ENCODE measurements at regions not wholly inside any gene's neighbourhood (a gene's known extent, or its start where the extent isn't known, plus 50 kb on each side); places are given as distances from the start of the nearest gene placed in this dataset.

GRCh38 chr15:70475407-70475781 is 288.0 kb downstream of the UACA start:
- Histone ChIP-seq H3K27me3 (replicated peaks; ENCODE audit: control insufficient read depth, insufficient read depth, low read length) (no peaks in the 10 kb centered on the region), H3K9ac (ENCODE audit: low read length) (peak overlapping the region; percentile 51), H3K4me3 (ENCODE audit: low read length) (peak overlapping the region; percentile 64), H3K4me1 (ENCODE audit: control insufficient read depth, insufficient read depth, low read length) (peaks cover 39% of the 10 kb centered on the region), H3K9me3 (ENCODE audit: control insufficient read depth, low read length) (no peaks in the 10 kb centered on the region), H3K36me3 (ENCODE audit: control insufficient read depth, insufficient read depth, low read length, severe bottlenecking) (no peaks in the 10 kb centered on the region)
- DNase-seq (ENCODE audit: low read depth) = no peak

GRCh38 chr15:70474471-70475406 is 288.6 kb downstream of the UACA start:
- Histone ChIP-seq H3K4me1 (ENCODE audit: control insufficient read depth, insufficient read depth, low read length) (peaks cover 35% of the 10 kb centered on the region), H3K27me3 (replicated peaks; ENCODE audit: control insufficient read depth, insufficient read depth, low read length) (no peaks in the 10 kb centered on the region), H3K4me3 (ENCODE audit: low read length) (peak overlapping the region; percentile 64), H3K9me3 (ENCODE audit: control insufficient read depth, low read length) (no peaks in the 10 kb centered on the region), H3K9ac (ENCODE audit: low read length) (peak overlapping the region; percentile 51), H3K36me3 (ENCODE audit: control insufficient read depth, insufficient read depth, low read length, severe bottlenecking) (no peaks in the 10 kb centered on the region)
- DNase-seq (ENCODE audit: low read depth) = peak; percentile 84

- H3K4me1 ChIP-seq (ENCODE audit: control insufficient read depth, insufficient read depth, low read length) = peaks cover 35% of the 10 kb centered on the region
- H3K9ac ChIP-seq (ENCODE audit: low read length) = peak overlapping the region; percentile 51
- H3K9me3 ChIP-seq (ENCODE audit: control insufficient read depth, low read length) = no peaks in the 10 kb centered on the region
- no peak for DNase-seq (ENCODE audit: low read depth)
- H3K27me3 ChIP-seq (replicated peaks; ENCODE audit: control insufficient read depth, insufficient read depth, low read length) = peaks cover 9% of the 10 kb centered on the region
- H3K4me3 ChIP-seq (ENCODE audit: low read length) = peak overlapping the region; percentile 64
- H3K36me3 ChIP-seq (ENCODE audit: control insufficient read depth, insufficient read depth, low read length, severe bottlenecking) = no peaks in the 10 kb centered on the region
Measured at GRCh38 chr15:70473581-70474370, 289.6 kb downstream of the UACA start.

GRCh38 chr15:70471517-70471916 is 291.8 kb downstream of the UACA start:
- Histone ChIP-seq H3K27me3 (replicated peaks; ENCODE audit: control insufficient read depth, insufficient read depth, low read length) (peaks cover 16% of the 10 kb centered on the region), H3K4me3 (ENCODE audit: low read length) (no peak overlapping the region), H3K9me3 (ENCODE audit: control insufficient read depth, low read length) (no peaks in the 10 kb centered on the region), H3K9ac (ENCODE audit: low read length) (no peak overlapping the region), H3K36me3 (ENCODE audit: control insufficient read depth, insufficient read depth, low read length, severe bottlenecking) (no peaks in the 10 kb centered on the region), H3K4me1 (ENCODE audit: control insufficient read depth, insufficient read depth, low read length) (peaks cover 31% of the 10 kb centered on the region)
- DNase-seq (ENCODE audit: low read depth) = no peak

DNA sequence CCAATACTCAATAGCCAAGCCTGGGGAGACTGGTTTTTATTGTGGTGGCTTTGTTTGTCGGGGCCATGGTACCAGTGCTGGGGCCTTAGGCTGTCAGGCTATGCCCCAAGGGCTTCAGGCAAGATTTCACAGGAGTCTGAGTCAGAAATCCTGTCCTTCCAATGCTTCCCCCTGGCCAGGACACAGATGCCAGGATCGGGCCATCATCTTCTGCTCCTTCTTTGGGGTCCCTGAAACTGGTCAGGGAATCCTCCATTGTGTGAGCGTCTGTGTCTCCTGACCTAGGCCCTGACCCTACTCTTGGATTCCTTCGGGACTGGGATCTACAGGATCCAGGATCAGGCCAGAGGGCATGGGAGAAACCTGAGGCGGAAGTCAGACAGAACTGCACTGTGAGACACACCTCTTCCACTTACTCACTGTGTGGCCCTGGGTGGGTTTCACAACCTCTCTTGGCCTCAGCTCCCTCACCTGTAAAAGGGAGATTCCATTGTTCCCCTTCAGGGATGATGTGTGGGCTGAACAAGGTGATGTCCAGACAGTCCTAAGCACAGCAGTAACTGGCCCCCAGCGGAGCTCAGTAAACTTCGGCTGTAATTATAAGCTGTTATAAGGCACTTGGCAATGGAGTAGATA is 292.7 kb downstream of the UACA start:
- no peaks in the 10 kb centered on the region for H3K9me3 ChIP-seq (ENCODE audit: control insufficient read depth, low read length)
- H3K4me3 ChIP-seq (ENCODE audit: low read length) = no peak overlapping the region
- no peak overlapping the region for H3K9ac ChIP-seq (ENCODE audit: low read length)
- peaks cover 24% of the 10 kb centered on the region for H3K4me1 ChIP-seq (ENCODE audit: control insufficient read depth, insufficient read depth, low read length)
- no peak for DNase-seq (ENCODE audit: low read depth)
- H3K36me3 ChIP-seq (ENCODE audit: control insufficient read depth, insufficient read depth, low read length, severe bottlenecking) = no peaks in the 10 kb centered on the region
- peaks cover 16% of the 10 kb centered on the region for H3K27me3 ChIP-seq (replicated peaks; ENCODE audit: control insufficient read depth, insufficient read depth, low read length)

DNA sequence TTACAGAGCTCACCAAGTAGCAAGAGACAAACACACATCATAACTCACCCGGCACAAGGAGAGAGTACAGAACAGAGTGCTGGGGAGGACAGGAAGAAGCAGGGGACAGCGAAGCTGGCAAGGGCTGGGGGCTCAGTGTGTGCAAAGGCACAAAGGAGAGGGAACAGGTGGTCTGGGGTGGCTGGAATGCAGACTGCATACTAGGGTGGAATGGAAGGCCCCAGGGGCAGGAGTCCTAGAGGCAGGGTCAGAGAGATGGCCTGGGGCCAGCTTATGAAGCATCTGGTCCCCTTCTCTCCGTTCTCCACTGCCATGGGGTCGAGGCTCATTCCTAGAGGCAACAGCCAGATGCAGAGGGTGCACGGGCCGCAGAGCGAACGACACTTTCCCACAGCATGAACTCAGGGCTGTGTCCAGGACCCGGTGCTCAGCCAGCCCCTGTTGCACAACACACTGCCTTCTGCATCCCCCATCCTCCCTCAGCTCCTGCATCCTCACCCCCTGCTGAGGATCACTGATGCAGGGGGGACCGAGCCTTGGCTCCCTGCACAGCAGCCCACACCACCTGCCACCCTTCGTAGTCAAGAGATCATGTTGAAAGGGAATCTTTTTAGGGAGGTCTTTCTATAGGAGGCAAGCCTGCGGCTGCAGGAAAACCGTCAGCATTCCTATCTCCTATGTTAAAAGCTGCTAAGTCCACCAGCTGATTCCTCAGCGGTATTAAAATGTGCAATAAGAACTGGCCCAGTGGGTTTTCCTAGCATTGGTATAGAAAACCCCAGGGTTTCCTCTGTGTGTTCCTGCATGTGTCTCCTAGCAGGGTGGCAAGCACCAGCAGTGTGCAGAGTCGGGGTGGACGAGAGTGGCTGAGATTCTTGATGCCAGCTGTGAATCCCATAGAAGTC is 293.5 kb downstream of the UACA start:
- peaks cover 16% of the 10 kb centered on the region for H3K27me3 ChIP-seq (replicated peaks; ENCODE audit: control insufficient read depth, insufficient read depth, low read length)
- H3K9me3 ChIP-seq (ENCODE audit: control insufficient read depth, low read length) = no peaks in the 10 kb centered on the region
- H3K4me1 ChIP-seq (ENCODE audit: control insufficient read depth, insufficient read depth, low read length) = peaks cover 17% of the 10 kb centered on the region
- no peak for DNase-seq (ENCODE audit: low read depth)
- H3K36me3 ChIP-seq (ENCODE audit: control insufficient read depth, insufficient read depth, low read length, severe bottlenecking) = no peaks in the 10 kb centered on the region
- H3K4me3 ChIP-seq (ENCODE audit: low read length) = no peak overlapping the region
- H3K9ac ChIP-seq (ENCODE audit: low read length) = no peak overlapping the region

DNA sequence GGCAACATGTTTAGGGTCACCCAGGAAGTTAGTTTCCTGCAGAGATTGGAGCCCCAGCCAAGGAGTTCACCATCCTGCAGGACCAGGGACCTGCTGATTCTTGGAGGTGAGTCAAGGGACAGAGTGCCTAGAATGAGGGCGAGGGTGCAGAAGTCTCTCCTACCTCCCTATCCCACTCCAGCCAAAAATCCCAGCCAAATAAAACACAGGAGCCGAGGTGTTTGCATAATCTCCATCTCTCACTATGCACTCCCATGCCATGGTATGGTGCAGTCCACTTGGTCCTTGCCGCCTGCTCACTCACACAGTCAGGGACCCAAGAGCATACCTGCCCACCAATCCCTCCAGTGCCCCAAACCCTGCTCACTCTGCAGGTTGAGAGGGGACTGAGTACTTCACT is 294.2 kb downstream of the UACA start:
- Histone ChIP-seq H3K9me3 (ENCODE audit: control insufficient read depth, low read length) (no peaks in the 10 kb centered on the region), H3K9ac (ENCODE audit: low read length) (no peak overlapping the region), H3K4me3 (ENCODE audit: low read length) (no peak overlapping the region), H3K27me3 (replicated peaks; ENCODE audit: control insufficient read depth, insufficient read depth, low read length) (peaks cover 23% of the 10 kb centered on the region), H3K4me1 (ENCODE audit: control insufficient read depth, insufficient read depth, low read length) (peaks cover 11% of the 10 kb centered on the region), H3K36me3 (ENCODE audit: control insufficient read depth, insufficient read depth, low read length, severe bottlenecking) (no peaks in the 10 kb centered on the region)
- DNase-seq (ENCODE audit: low read depth) = no peak

- Histone ChIP-seq H3K4me3 (ENCODE audit: low read length) (no peak overlapping the region), H3K9ac (ENCODE audit: low read length) (no peak overlapping the region), H3K4me1 (ENCODE audit: control insufficient read depth, insufficient read depth, low read length) (peaks cover 12% of the 10 kb centered on the region), H3K9me3 (ENCODE audit: control insufficient read depth, low read length) (no peaks in the 10 kb centered on the region), H3K36me3 (ENCODE audit: control insufficient read depth, insufficient read depth, low read length, severe bottlenecking) (no peaks in the 10 kb centered on the region), H3K27me3 (replicated peaks; ENCODE audit: control insufficient read depth, insufficient read depth, low read length) (peaks cover 33% of the 10 kb centered on the region)
- DNase-seq (ENCODE audit: low read depth) = peak; percentile 81
Measured at GRCh38 chr15:70466895-70467529, 296.3 kb downstream of the UACA start.

DNA sequence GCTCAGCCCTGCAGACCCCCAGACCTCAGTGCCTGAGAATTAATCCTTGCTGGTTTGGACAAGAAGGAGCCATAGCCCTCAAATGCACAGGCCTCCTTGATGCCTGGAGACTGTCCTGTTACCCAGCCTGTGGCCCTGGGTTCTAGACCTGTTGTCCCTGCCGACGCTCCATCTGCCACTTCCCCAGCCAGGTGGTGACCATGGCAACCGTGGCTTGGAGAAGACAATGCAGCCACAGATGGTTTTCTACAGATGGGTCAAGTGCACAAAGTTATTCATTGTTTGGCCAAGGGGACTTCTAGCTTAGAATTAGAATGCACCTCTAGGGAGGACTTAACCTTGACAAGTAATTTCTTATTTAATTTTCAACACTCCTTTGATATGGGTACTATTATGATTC is 297.1 kb downstream of the UACA start:
- no peak for DNase-seq (ENCODE audit: low read depth)
- peaks cover 33% of the 10 kb centered on the region for H3K27me3 ChIP-seq (replicated peaks; ENCODE audit: control insufficient read depth, insufficient read depth, low read length)
- no peaks in the 10 kb centered on the region for H3K36me3 ChIP-seq (ENCODE audit: control insufficient read depth, insufficient read depth, low read length, severe bottlenecking)
- H3K9me3 ChIP-seq (ENCODE audit: control insufficient read depth, low read length) = no peaks in the 10 kb centered on the region
- H3K4me1 ChIP-seq (ENCODE audit: control insufficient read depth, insufficient read depth, low read length) = peaks cover 12% of the 10 kb centered on the region
- no peak overlapping the region for H3K9ac ChIP-seq (ENCODE audit: low read length)
- H3K4me3 ChIP-seq (ENCODE audit: low read length) = no peak overlapping the region

GRCh38 chr15:70465812-70466211 is 297.5 kb downstream of the UACA start:
- Histone ChIP-seq H3K9ac (ENCODE audit: low read length) (no peak overlapping the region), H3K4me1 (ENCODE audit: control insufficient read depth, insufficient read depth, low read length) (peaks cover 12% of the 10 kb centered on the region), H3K36me3 (ENCODE audit: control insufficient read depth, insufficient read depth, low read length, severe bottlenecking) (no peaks in the 10 kb centered on the region), H3K4me3 (ENCODE audit: low read length) (no peak overlapping the region), H3K9me3 (ENCODE audit: control insufficient read depth, low read length) (no peaks in the 10 kb centered on the region), H3K27me3 (replicated peaks; ENCODE audit: control insufficient read depth, insufficient read depth, low read length) (peaks cover 33% of the 10 kb centered on the region)
- DNase-seq (ENCODE audit: low read depth) = no peak

Measured in adipocyte (in vitro differentiated cells).